C4-2B (cell line): ENCODE measurements at regions not wholly inside any gene's neighbourhood (a gene's known extent, or its start where the extent isn't known, plus 50 kb on each side); places are given as distances from the start of the nearest gene placed in this dataset.

Experiments used
- H3K27ac ChIP-seq: fragments of 450-650 bp; 2 replicates; pipeline ENCODE4 v1.5.1; 2017
- CTCF ChIP-seq: fragments of 450-650 bp; conservative IDR thresholded peaks from 2 replicates; pipeline ENCODE4 v1.5.1; 2017; ENCODE audit warnings: mild to moderate bottlenecking
- ZFX ChIP-seq: fragments of 450-650 bp; IDR thresholded peaks from 2 replicates; pipeline ENCODE4 v1.6.1; 2017

- TF ChIP-seq ZFX (no peak), CTCF (no peak)
- no peak overlapping the region for H3K27ac ChIP-seq
Measured at GRCh38 chr2:58649756-58650155, 408.6 kb upstream of the FANCL start.

- TF ChIP-seq CTCF (no peak), ZFX (no peak)
- H3K27ac ChIP-seq, result no peak overlapping the region
Measured at GRCh38 chr2:58645017-58645416, 403.9 kb upstream of the FANCL start.

GRCh38 chr2:58644451-58644850 is 403.3 kb upstream of the FANCL start:
- TF ChIP-seq ZFX (no peak), CTCF (no peak)
- no peak overlapping the region for H3K27ac ChIP-seq

- TF ChIP-seq CTCF, result no peak
- no peak for TF ChIP-seq ZFX
- H3K27ac ChIP-seq, result no peak overlapping the region
Measured at GRCh38 chr2:58641001-58641400, 399.9 kb upstream of the FANCL start.

GRCh38 chr2:58640042-58640441 is 398.9 kb upstream of the FANCL start:
- TF ChIP-seq CTCF (no peak), ZFX (no peak)
- no peak overlapping the region for H3K27ac ChIP-seq

- H3K27ac ChIP-seq, result no peak overlapping the region
- no peak for TF ChIP-seq CTCF
- no peak for TF ChIP-seq ZFX
Measured at GRCh38 chr2:58638256-58638805, 397.2 kb upstream of the FANCL start.

- no peak overlapping the region for H3K27ac ChIP-seq
- TF ChIP-seq ZFX, result no peak
- no peak for TF ChIP-seq CTCF
Measured at GRCh38 chr2:58636872-58637271, 395.7 kb upstream of the FANCL start.
